OCI-LY1 (cell line): ENCODE measurements at regions not wholly inside any gene's neighbourhood (a gene's known extent, or its start where the extent isn't known, plus 50 kb on each side); places are given as distances from the start of the nearest gene placed in this dataset.

Experiments
- H2AFZ ChIP-seq: fragments of 200-600 bp; sonication (generic), shearing (Covaris generic); 2 replicates; pipeline ENCODE4 v1.6.0; 2014; ENCODE audit warnings: antibody characterized with exemption, mild to moderate bottlenecking, low read length
- H3F3A ChIP-seq: fragments of 200-600 bp; sonication (generic), shearing (Covaris generic); 2 replicates; pipeline ENCODE4 v1.6.0; 2014; ENCODE audit warnings: mild to moderate bottlenecking, antibody characterized with exemption, low read length, moderate library complexity; ENCODE audit not compliant: insufficient read depth
- H3K27ac ChIP-seq: fragments of 200-600 bp; sonication (generic); 2 replicates; pipeline ENCODE4 v1.5.1; 2014; ENCODE audit warnings: low read length, mixed run types, mild to moderate bottlenecking, low read depth; ENCODE audit not compliant: poor library complexity, severe bottlenecking
- H3K27me3 ChIP-seq: fragments of 200-600 bp; sonication (generic); 2 replicates; pipeline ENCODE4 v1.6.0; 2014; ENCODE audit warnings: antibody characterized with exemption, mild to moderate bottlenecking, low read length, moderate library complexity; ENCODE audit not compliant: insufficient read depth
- H3K36me3 ChIP-seq: fragments of 200-600 bp; sonication (generic); 2 replicates; pipeline ENCODE4 v1.6.1; 2014; ENCODE audit warnings: mild to moderate bottlenecking, antibody characterized with exemption, low read length, moderate library complexity, mixed read lengths; ENCODE audit not compliant: insufficient read depth
- H3K4me1 ChIP-seq: fragments of 200-600 bp; sonication (generic); 2 replicates; pipeline ENCODE4 v1.5.1; 2014; ENCODE audit warnings: mild to moderate bottlenecking, low read length, moderate library complexity; ENCODE audit not compliant: insufficient read depth, severe bottlenecking
- H3K4me2 ChIP-seq: fragments of 200-600 bp; sonication (generic), shearing (Covaris generic); 2 replicates; pipeline ENCODE4 v1.6.1; 2014; ENCODE audit warnings: low read length
- H3K4me3 ChIP-seq: fragments of 200-600 bp; sonication (generic); 2 replicates; pipeline ENCODE4 v1.5.1; 2014; ENCODE audit warnings: low read length, low read depth, mild to moderate bottlenecking, mixed read lengths; ENCODE audit not compliant: poor library complexity, severe bottlenecking
- H3K79me2 ChIP-seq: fragments of 200-600 bp; shearing (Covaris generic); 2 replicates; pipeline ENCODE4 v1.6.1; 2016; ENCODE audit warnings: mixed run types, low read length, mixed read lengths; ENCODE audit not compliant: insufficient read depth
- H3K9ac ChIP-seq: fragments of 200-600 bp; sonication (generic), shearing (Covaris generic); 2 replicates; pipeline ENCODE4 v1.6.1; 2014; ENCODE audit warnings: mild to moderate bottlenecking, low read length, mixed read lengths
- H3K9me2 ChIP-seq: fragments of 200-600 bp; sonication (generic), shearing (Covaris generic); 2 replicates; pipeline ENCODE4 v1.6.1; 2014; ENCODE audit warnings: low read depth, mild to moderate bottlenecking, low read length, mixed read lengths
- H3K9me3 ChIP-seq: fragments of 200-600 bp; shearing (Covaris generic); 2 replicates; pipeline ENCODE4 v1.6.1; 2014; ENCODE audit warnings: low read length, mixed read lengths
- H4K20me1 ChIP-seq: fragments of 200-600 bp; sonication (generic), shearing (Covaris generic); 2 replicates; pipeline ENCODE4 v1.6.0; 2016; ENCODE audit warnings: mild to moderate bottlenecking, low read length; ENCODE audit not compliant: insufficient read depth
- CTCF ChIP-seq: fragments of 200-600 bp; sonication (generic), shearing (Covaris generic); IDR thresholded peaks from 2 replicates; pipeline ENCODE4 v1.5.1; 2017; ENCODE audit warnings: mild to moderate bottlenecking, antibody characterized with exemption, low read length, moderate library complexity, mixed read lengths
- EZH2 ChIP-seq: fragments of 200-600 bp; sonication (generic), shearing (Covaris generic); IDR thresholded peaks from 2 replicates; pipeline ENCODE4 v1.8.0; 2017; ENCODE audit warnings: borderline replicate concordance, mixed run types, mild to moderate bottlenecking, antibody characterized with exemption, low read length, moderate library complexity, mixed read lengths

- no peak overlapping the region for H2AFZ ChIP-seq
- no peaks in the 10 kb centered on the region for H3K9me3 ChIP-seq
- H3K27me3 ChIP-seq, result no peaks in the 10 kb centered on the region
- no peak overlapping the region for H3K4me2 ChIP-seq
- H3K4me1 ChIP-seq, result no peaks in the 10 kb centered on the region
- H3K27ac ChIP-seq, result no peak overlapping the region
- no peak overlapping the region for H3K4me3 ChIP-seq
- no peaks in the 10 kb centered on the region for H3K9me2 ChIP-seq
- H3K36me3 ChIP-seq, result no peaks in the 10 kb centered on the region
- no peak overlapping the region for H3K9ac ChIP-seq
- H4K20me1 ChIP-seq, result no peaks in the 10 kb centered on the region
- H3K79me2 ChIP-seq, result no peaks in the 10 kb centered on the region
- TF ChIP-seq CTCF, result no peak
- no peak for TF ChIP-seq EZH2
- H3F3A ChIP-seq, result no peaks in the 10 kb centered on the region
Observed at GRCh38 chr18:78136986-78137385, 842.6 kb upstream of the SALL3 start.

GRCh38 chr18:78138983-78139496 lies 840.6 kb upstream of the SALL3 start:
- no peaks in the 10 kb centered on the region for H3K9me2 ChIP-seq

DNA sequence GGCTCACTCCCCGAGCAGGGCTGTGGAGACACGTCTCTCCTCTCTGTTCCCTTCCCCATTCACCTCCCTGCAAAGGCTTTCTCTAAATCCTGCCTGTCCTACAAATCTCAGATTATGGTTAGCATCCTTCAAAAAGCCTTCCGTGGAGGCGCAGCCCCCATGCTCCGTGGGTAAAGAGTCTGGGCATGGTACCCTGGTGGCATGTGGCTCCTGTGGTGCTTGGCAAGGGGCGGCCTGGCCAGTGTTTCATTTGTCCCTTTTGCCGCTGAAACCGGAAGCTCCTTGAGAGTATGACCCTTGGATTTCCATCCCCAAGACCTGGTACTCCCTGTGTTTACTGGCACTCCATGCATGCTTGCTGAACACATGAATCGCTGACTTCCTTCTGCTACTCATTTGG lies 839.3 kb upstream of the SALL3 start:
- Histone ChIP-seq H3K27ac (no peak overlapping the region), H3K27me3 (no peaks in the 10 kb centered on the region), H3K79me2 (no peaks in the 10 kb centered on the region), H3F3A (no peaks in the 10 kb centered on the region), H3K9me2 (no peaks in the 10 kb centered on the region), H2AFZ (no peak overlapping the region), H4K20me1 (no peaks in the 10 kb centered on the region), H3K9me3 (no peaks in the 10 kb centered on the region), H3K4me3 (no peak overlapping the region), H3K9ac (no peak overlapping the region), H3K36me3 (no peaks in the 10 kb centered on the region), H3K4me1 (no peaks in the 10 kb centered on the region), H3K4me2 (no peak overlapping the region)
- TF ChIP-seq EZH2 (no peak), CTCF (no peak)

More at GRCh38 chr18:78138983-78139496, 840.6 kb upstream of the SALL3 start:
- Histone ChIP-seq H3K36me3 (no peaks in the 10 kb centered on the region), H3K4me2 (no peak overlapping the region), H3K27me3 (no peaks in the 10 kb centered on the region), H3K9ac (no peak overlapping the region), H4K20me1 (no peaks in the 10 kb centered on the region), H3F3A (no peaks in the 10 kb centered on the region), H3K9me3 (no peaks in the 10 kb centered on the region), H3K4me3 (no peak overlapping the region), H3K79me2 (no peaks in the 10 kb centered on the region), H3K27ac (no peak overlapping the region), H3K4me1 (no peaks in the 10 kb centered on the region), H2AFZ (no peak overlapping the region)
- no peak for TF ChIP-seq CTCF
- no peak for TF ChIP-seq EZH2
